Fibroblast of pulmonary artery (primary cell): ENCODE measurements at regions not wholly inside any gene's neighbourhood (a gene's known extent, or its start where the extent isn't known, plus 50 kb on each side); places are given as distances from the start of the nearest gene placed in this dataset.

Experiments used
- DNase-seq: peaks from one replicate; pipeline ENCODE4 v3.0.0-alpha.2; 2010; ENCODE audit warnings: low read depth
- H3K4me3 ChIP-seq: replicated peaks from 2 replicates; pipeline ENCODE4 v1.5.1; 2011; ENCODE audit warnings: low read depth, mild to moderate bottlenecking, control low read depth, low read length, moderate library complexity
- CTCF ChIP-seq: IDR thresholded peaks from 2 replicates; pipeline ENCODE4 v1.5.1; 2011; ENCODE audit warnings: mild to moderate bottlenecking, control low read depth, low read length, inconsistent platforms; ENCODE audit errors: missing control alignments

GRCh38 chr4:152269448-152270191, 266.3 kb downstream of the FBXW7 start:
- TF ChIP-seq CTCF = no peak

GRCh38 chr4:152267811-152268210, 268.1 kb downstream of the FBXW7 start:
- no peak for TF ChIP-seq CTCF
- H3K4me3 ChIP-seq = no peak overlapping the region
- no peak for DNase-seq

More at GRCh38 chr4:152269448-152270191, 266.3 kb downstream of the FBXW7 start:
- no peak for DNase-seq
- H3K4me3 ChIP-seq = no peak overlapping the region

- H3K4me3 ChIP-seq = no peak overlapping the region
- no peak for DNase-seq
- TF ChIP-seq CTCF = no peak
These were observed 268.9 kb downstream of the FBXW7 start for GRCh38 chr4:152266831-152267480.

- no peak for TF ChIP-seq CTCF
- peak; percentile 87 for DNase-seq
- H3K4me3 ChIP-seq = no peak overlapping the region
These were observed 270.7 kb downstream of the FBXW7 start for GRCh38 chr4:152265149-152265621.

- TF ChIP-seq CTCF = no peak
- no peak for DNase-seq
- no peak overlapping the region for H3K4me3 ChIP-seq
These were observed 271.8 kb downstream of the FBXW7 start for GRCh38 chr4:152264106-152264505.

GRCh38 chr4:152259866-152260265, 276.0 kb downstream of the FBXW7 start:
- no peak overlapping the region for H3K4me3 ChIP-seq
- no peak for TF ChIP-seq CTCF
- peak; percentile 20 for DNase-seq
